B cell (primary cell): ENCODE measurements at regions not wholly inside any gene's neighbourhood (a gene's known extent, or its start where the extent isn't known, plus 50 kb on each side); places are given as distances from the start of the nearest gene placed in this dataset.

Experiments
- ATAC-seq: fragments of 200-7000 bp; cut with Tn5 transposase; one replicate; pipeline ENCODE4 v1.10.0; 2021; ENCODE audit warnings: low read depth, mild to moderate bottlenecking, moderate number of reproducible peaks, moderate library complexity
- CTCF ChIA-PET: fragments of 350-600 bp; sonication (Branson Sonifier 250); formaldehyde crosslinking; loops from one replicate; lab custom pipeline; 2021; ENCODE audit warnings: antibody characterized with exemption, inconsistent platforms; lab: Charles Lee
- POLR2A ChIA-PET: fragments of 350-600 bp; sonication (Branson Sonifier 250); formaldehyde crosslinking; loops from one replicate; lab custom pipeline; 2021; ENCODE audit warnings: antibody characterized with exemption; lab: Charles Lee
- DNase-seq: peaks from one replicate; pipeline ENCODE4 v3.0.0; 2013
- H2AFZ ChIP-seq: 2 replicates; pipeline ENCODE4 v1.6.1; 2012; ENCODE audit warnings: mild to moderate bottlenecking, low read depth, low read length; ENCODE audit not compliant: insufficient read depth, poor library complexity, severe bottlenecking
- H3K27ac ChIP-seq, 2 donors: 1 replicate in 1 of 2; 2 replicates in 1 of 2; pipeline ENCODE4 v1.5.1; 2012 to 2013; ENCODE audit warnings: low read length in 2 of 2, mild to moderate bottlenecking in 2 of 2, moderate library complexity in 1 of 2
- H3K27me3 ChIP-seq, 4 experiments: fragments of 200-600 bp in 1 of 4; sonication (generic) in 1 of 4; replicated peaks in 1 of 4; 1 replicate in 2 of 4; 2 replicates in 2 of 4; pipeline versions ENCODE4 v1.6.1 to v1.7.0; 2013 to 2016; ENCODE audit warnings: low read length in 3 of 4, mild to moderate bottlenecking in 2 of 4, mixed read lengths in 1 of 4, moderate library complexity in 1 of 4; ENCODE audit not compliant: insufficient read depth in 4 of 4, control insufficient read depth in 3 of 4; ENCODE audit errors: control extremely low read depth in 1 of 4
- H3K36me3 ChIP-seq, 2 experiments: replicated peaks in 1 of 2; 1 replicate in 1 of 2; 2 replicates in 1 of 2; pipeline versions ENCODE4 v1.6.1 to v1.7.1; 2013; ENCODE audit warnings: low read length in 1 of 2; ENCODE audit not compliant: insufficient read depth in 2 of 2, control insufficient read depth in 1 of 2; ENCODE audit errors: control extremely low read depth in 1 of 2, extremely low read depth in 1 of 2
- H3K4me1 ChIP-seq, 2 donors: fragments of 200-600 bp in 1 of 2; sonication (generic) in 1 of 2; 1 replicate in 1 of 2; 2 replicates in 1 of 2; pipeline versions ENCODE4 v1.5.1 to v1.6.1; 2013 to 2017; ENCODE audit warnings: low read length in 2 of 2; ENCODE audit not compliant: control insufficient read depth in 2 of 2, insufficient read depth in 2 of 2
- H3K4me2 ChIP-seq: replicated peaks from 2 replicates; pipeline ENCODE3; 2012; ENCODE audit warnings: mild to moderate bottlenecking, low read depth, low read length; ENCODE audit not compliant: poor library complexity, severe bottlenecking
- H3K4me3 ChIP-seq, 5 experiments: fragments of 200-600 bp in 1 of 5; sonication (generic) in 1 of 5; 1 replicate in 3 of 5; 2 replicates in 2 of 5; pipeline versions ENCODE4 v1.5.1 to v1.7.0; 2011 to 2016; ENCODE audit warnings: low read length in 4 of 5, mild to moderate bottlenecking in 4 of 5, low read depth in 2 of 5, control low read depth in 1 of 5, moderate library complexity in 1 of 5; ENCODE audit not compliant: insufficient read depth in 1 of 5; ENCODE audit errors: control extremely low read depth in 1 of 5, extremely low read depth in 1 of 5
- H3K79me2 ChIP-seq: fragments of 200-600 bp; sonication (generic); one replicate; pipeline ENCODE4 v1.6.0; 2016; ENCODE audit warnings: low read length; ENCODE audit not compliant: control insufficient read depth, insufficient read depth
- H3K9ac ChIP-seq: fragments of 200-600 bp; sonication (generic); 2 replicates; pipeline ENCODE4 v1.6.1; 2017; ENCODE audit warnings: mild to moderate bottlenecking, low read length, moderate library complexity
- H3K9me3 ChIP-seq, 3 donors: one replicate each; pipeline versions ENCODE4 v1.6.1 to v1.7.1; 2013; ENCODE audit warnings: low read length in 2 of 3; ENCODE audit not compliant: control insufficient read depth in 2 of 3, insufficient read depth in 1 of 3; ENCODE audit errors: control extremely low read depth in 1 of 3
- H4K20me1 ChIP-seq: 2 replicates; pipeline ENCODE4 v1.6.0; 2012; ENCODE audit warnings: mild to moderate bottlenecking, low read length; ENCODE audit not compliant: insufficient read depth, control insufficient read depth, poor library complexity, severe bottlenecking
- H3K27ac Mint-ChIP-seq: one replicate; pipeline ENCODE4 v1.8.0; 2021; ENCODE audit warnings: mixed read lengths
- H3K27me3 Mint-ChIP-seq: one replicate; pipeline ENCODE4 v1.8.0; 2021; ENCODE audit warnings: mixed read lengths
- H3K4me1 Mint-ChIP-seq: one replicate; pipeline ENCODE4 v1.8.0; 2021; ENCODE audit warnings: mixed read lengths
- H3K4me3 Mint-ChIP-seq: one replicate; pipeline ENCODE4 v1.8.0; 2021; ENCODE audit warnings: mixed read lengths
- H3K9me3 Mint-ChIP-seq: one replicate; pipeline ENCODE4 v1.8.0; 2022; ENCODE audit warnings: mixed read lengths; ENCODE audit not compliant: insufficient read depth
- EZH2 ChIP-seq: IDR thresholded peaks from 2 replicates; pipeline ENCODE4 v1.6.1; 2012; ENCODE audit warnings: borderline replicate concordance, low read depth, mild to moderate bottlenecking, moderate library complexity, low read length; ENCODE audit not compliant: insufficient read depth, poor library complexity, severe bottlenecking
- intact Hi-C: fragments of 100-400 bp; cut with micrococcal nuclease; formaldehyde crosslinking; loops from one replicate; pipeline ENCODE4 v1.10.0; 2022
- TF ChIP-seq, protein P1 (sequence below): fragments of 200-600 bp; IDR thresholded peaks from one replicate; pipeline ENCODE4 v1.8.0; 2022; ENCODE audit warnings: antibody characterized with exemption, mild to moderate bottlenecking

DNA sequence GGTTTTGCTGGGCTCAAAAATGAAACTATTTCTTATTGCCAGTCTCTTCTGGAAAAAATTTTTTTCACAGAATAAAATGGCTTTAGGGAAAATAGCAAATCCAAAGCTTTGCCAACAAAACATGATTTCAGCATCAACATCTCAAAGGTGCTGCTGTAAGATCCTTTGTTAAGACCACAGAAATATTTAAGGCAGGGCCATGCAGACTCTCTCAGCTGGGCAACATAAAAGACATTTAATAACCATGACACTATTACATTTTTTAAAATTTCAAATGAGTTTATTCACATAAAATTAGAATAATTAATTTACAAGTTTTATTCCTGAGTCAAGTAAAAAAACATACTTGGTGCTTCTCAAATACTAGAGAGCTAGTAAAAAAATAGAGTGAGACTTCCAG is 527.1 kb upstream of the DPPA4 start:
- H3K27ac ChIP-seq, result no peak overlapping the region

DNA sequence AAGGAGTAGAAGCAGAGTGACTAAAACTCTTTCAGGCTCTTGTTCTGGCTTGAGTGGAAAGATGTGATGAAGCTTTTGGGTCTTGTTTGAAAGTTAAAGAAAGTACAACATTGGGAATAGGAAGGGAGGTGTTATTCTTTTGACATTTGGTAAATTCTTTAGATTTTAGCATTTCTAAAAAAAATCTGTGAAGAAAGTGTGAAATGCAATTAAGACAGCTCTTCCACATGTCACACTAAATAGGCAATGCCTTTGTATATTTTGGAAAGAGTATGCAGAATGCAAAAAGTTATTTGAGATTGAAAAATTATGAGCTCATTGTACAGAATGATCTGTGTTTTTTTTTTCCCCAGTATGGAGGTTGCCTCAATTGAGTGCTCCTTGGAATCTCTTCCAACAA is 532.2 kb upstream of the DPPA4 start:
- Mint-ChIP-seq H3K4me1 (no peaks in the 10 kb centered on the region), H3K27me3 (no peaks in the 10 kb centered on the region), H3K27ac (no peak overlapping the region), H3K9me3 (no peaks in the 10 kb centered on the region), H3K4me3 (no peak overlapping the region)
- intact Hi-C loops, result no loop called here
- no peak overlapping the region for H3K4me2 ChIP-seq
- no peaks in the 10 kb centered on the region for H3K4me1 ChIP-seq
- H2AFZ ChIP-seq, result no peak overlapping the region
- H4K20me1 ChIP-seq, result no peaks in the 10 kb centered on the region
- no peak for TF ChIP-seq EZH2
- TF ChIP-seq, protein P1, sequence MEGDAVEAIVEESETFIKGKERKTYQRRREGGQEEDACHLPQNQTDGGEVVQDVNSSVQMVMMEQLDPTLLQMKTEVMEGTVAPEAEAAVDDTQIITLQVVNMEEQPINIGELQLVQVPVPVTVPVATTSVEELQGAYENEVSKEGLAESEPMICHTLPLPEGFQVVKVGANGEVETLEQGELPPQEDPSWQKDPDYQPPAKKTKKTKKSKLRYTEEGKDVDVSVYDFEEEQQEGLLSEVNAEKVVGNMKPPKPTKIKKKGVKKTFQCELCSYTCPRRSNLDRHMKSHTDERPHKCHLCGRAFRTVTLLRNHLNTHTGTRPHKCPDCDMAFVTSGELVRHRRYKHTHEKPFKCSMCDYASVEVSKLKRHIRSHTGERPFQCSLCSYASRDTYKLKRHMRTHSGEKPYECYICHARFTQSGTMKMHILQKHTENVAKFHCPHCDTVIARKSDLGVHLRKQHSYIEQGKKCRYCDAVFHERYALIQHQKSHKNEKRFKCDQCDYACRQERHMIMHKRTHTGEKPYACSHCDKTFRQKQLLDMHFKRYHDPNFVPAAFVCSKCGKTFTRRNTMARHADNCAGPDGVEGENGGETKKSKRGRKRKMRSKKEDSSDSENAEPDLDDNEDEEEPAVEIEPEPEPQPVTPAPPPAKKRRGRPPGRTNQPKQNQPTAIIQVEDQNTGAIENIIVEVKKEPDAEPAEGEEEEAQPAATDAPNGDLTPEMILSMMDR, result no peak
- no peaks in the 10 kb centered on the region for H3K27me3 ChIP-seq
- H3K27ac ChIP-seq, result no peak overlapping the region
- ChIA-PET CTCF (no interaction called here), POLR2A (no interaction called here)
- peaks cover 0 to 1% (median 0%) of the 10 kb centered on the region in 3 donors for H3K9me3 ChIP-seq
- no peak overlapping the region for H3K4me3 ChIP-seq
- ATAC-seq (no peak), DNase-seq (no peak)
- H3K9ac ChIP-seq, result no peak overlapping the region
- no peaks in the 10 kb centered on the region for H3K36me3 ChIP-seq
- no peaks in the 10 kb centered on the region for H3K79me2 ChIP-seq

More for the DNA sequence above, 527.1 kb upstream of the DPPA4 start:
- TF ChIP-seq EZH2, result no peak
- TF ChIP-seq, protein P1, result no peak
- Histone ChIP-seq H3K79me2 (no peaks in the 10 kb centered on the region), H3K4me3 (no peak overlapping the region), H3K4me2 (no peak overlapping the region), H3K9ac (no peak overlapping the region), H3K36me3 (no peaks in the 10 kb centered on the region), H3K9me3 (no peaks in the 10 kb centered on the region), H4K20me1 (no peaks in the 10 kb centered on the region), H3K4me1 (no peaks in the 10 kb centered on the region), H2AFZ (no peak overlapping the region), H3K27me3 (no peaks in the 10 kb centered on the region)
- ATAC-seq (no peak), DNase-seq (no peak)
- no peaks in the 10 kb centered on the region for H3K27me3 Mint-ChIP-seq
- no peak overlapping the region for H3K4me3 Mint-ChIP-seq
- intact Hi-C loops, result no loop called here
- CTCF ChIA-PET, result no interaction called here
- H3K27ac Mint-ChIP-seq, result no peak overlapping the region
- H3K9me3 Mint-ChIP-seq, result peaks cover 7% of the 10 kb centered on the region
- POLR2A ChIA-PET, result no interaction called here
- no peaks in the 10 kb centered on the region for H3K4me1 Mint-ChIP-seq
